ENCODE measurements at regions not wholly inside any gene's neighbourhood (a gene's known extent, or its start where the extent isn't known, plus 50 kb on each side); places are given as distances from the start of the nearest gene placed in this dataset.
A peak's percentile ranks its signal among the peaks of the same experiment; 100 is the strongest.
"Not testable (repeated sequence)": the region's sequence is repeated elsewhere in the genome, so short reads cannot be mapped to it uniquely, and the experiment has no call there.

DNA sequence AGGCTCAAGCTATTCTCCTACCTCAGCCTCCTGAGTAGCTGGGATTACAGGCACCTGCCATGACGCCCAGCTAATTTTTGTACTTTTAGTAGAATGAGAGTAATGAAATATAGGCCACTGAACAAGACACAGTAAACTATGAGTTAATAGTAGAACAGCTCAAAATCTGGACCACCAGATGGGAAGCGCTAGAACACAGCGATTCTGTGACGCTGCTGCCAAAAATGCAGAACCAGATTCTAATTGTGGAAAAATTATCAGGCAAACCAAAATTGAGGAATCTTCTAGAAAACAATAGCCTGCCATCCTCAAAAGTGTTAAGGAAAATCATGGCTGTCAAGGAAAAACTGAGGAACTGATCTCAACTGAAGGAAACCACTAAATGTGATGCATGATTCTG is 111.4 kb upstream of the TIAM1 start:
- no peak for DNase-seq (ENCODE audit: low read depth)

DNA sequence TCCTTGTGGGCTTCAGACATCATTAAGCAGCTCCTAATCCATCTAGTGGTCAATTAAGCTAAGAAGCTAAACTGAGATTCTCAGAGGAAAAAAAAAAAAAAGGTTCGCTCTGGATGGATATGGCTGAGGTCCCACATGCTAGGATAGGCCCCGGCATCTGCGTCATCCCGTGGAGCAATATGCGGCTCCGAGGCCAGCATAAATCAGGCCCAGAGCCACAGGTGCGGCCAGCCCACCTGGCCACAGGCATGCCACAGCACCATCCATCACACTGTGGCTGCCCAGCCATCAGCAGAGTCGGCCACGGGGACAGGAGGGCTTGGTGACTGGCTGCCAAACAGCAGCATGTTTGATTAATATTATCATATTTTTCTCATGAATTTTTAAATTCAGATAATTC is 106.9 kb upstream of the TIAM1 start:
- no peak for DNase-seq (ENCODE audit: low read depth)

DNA sequence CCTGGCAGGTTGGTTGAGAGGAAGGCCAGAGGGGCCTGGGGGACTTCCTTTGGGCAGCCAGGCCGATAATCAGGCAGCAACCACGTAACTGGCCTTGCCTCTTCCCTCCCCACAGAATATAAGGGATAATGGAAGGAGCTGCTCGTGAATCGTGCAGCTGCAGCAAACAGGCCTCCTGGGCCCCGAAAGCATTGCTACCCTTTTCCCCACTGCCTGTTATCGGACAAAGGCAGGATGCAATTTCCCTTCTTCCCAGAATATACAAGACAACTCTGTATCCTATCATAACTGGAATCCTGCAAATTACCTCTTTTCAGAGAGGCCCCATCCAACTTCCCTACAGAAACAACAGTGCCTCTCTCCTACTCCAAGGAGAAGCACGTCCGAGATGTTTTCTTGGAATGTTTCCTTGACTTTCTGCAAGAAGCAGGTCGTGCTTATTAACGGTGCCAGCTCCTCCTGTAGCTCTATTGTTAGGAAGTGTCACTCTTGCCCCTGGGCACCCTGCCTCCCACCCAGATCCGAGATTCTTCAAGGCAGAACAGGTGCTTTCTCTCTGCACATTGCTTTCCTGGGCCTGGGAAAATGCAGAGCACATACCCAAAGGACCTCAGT is 106.0 kb upstream of the TIAM1 start:
- DNase-seq (ENCODE audit: low read depth) = no peak

DNA sequence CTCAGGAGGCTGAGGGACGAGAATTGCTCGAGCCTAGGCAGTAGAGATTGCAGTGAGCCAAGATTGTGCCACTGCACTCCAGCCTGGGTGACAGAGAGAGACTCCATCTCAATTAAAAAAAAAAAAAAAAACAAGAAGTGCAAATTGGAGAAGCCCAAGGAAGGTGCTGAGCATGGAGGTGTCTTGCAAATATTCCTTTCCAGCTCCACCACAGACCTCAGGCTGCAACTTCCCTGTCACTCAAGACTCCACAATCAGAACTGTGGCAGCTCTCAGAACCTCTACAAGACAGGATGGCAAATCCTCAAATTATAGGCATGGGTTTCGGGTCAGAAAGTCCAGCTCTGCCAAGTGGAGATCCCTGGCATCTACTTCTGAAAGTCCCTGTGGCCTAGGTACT is 104.4 kb upstream of the TIAM1 start:
- DNase-seq (ENCODE audit: low read depth) = no peak

DNA sequence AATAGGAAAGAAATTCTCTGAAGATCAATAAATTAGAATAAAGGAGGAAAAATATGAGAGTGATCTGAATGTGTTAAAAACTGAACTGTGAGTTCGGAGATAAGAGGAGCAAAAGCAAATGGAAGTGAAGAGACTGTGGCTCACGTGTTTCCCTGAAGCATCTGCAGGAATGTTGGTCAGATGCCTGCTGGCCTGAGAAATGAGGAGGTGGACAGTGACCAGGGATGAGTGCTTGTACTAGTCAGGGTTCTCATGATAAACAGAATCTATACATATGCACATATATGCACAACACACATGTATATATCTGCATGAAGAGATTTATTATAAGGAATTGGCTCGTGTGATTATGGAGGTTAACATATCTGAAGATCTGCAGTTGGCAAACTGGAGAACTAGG is 103.4 kb upstream of the TIAM1 start:
- peak; percentile 3 for DNase-seq (ENCODE audit: low read depth)

DNA sequence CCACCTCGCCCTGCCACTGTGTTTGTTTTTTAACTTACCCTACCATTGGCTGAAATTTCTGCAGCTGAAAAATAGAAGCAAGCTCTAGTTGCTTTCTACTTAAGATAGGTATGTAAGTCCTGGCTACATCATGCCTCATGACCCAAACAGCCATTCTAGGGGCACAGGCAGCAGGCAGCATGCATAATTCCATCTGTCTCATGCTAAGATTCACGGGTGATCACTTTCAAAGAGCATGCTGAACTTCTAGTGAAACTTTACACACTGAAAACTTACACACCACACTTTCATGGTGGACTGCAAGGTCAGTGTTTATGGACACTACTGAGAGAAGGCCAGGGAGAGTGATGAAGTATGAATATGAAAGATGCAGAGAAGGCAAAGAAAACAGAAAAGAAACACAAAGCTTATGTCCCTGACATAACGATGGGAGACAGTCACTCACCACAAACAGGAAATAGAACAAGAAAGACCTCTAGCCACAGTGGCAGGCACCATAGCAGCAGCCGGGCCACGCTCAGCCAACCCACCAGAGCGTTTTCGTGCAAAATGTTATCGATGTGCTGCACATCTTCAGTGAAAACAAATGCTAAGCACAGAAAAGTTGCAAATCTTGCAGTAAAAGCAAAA is 102.3 kb upstream of the TIAM1 start:
- DNase-seq (ENCODE audit: low read depth) = no peak

DNA sequence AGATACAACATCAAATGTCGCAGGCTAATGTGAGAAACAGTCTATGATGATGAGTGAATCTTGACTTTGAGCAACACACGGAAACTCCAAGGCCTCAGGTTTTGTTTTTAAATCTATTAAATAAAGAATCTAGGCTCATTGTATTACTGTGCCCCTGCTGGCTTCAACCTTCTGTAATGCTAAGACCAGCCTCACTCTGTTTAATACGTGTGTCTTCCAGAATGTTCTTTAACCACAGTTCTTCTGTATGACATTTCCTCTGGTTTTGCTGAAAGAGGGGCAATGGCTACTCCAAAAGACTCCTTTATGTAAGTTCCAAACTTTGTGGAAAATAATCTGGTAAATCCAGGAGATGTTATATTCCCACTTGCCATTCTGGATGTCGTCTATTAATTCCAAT is 101.1 kb upstream of the TIAM1 start:
- DNase-seq (ENCODE audit: low read depth) = no peak

DNA sequence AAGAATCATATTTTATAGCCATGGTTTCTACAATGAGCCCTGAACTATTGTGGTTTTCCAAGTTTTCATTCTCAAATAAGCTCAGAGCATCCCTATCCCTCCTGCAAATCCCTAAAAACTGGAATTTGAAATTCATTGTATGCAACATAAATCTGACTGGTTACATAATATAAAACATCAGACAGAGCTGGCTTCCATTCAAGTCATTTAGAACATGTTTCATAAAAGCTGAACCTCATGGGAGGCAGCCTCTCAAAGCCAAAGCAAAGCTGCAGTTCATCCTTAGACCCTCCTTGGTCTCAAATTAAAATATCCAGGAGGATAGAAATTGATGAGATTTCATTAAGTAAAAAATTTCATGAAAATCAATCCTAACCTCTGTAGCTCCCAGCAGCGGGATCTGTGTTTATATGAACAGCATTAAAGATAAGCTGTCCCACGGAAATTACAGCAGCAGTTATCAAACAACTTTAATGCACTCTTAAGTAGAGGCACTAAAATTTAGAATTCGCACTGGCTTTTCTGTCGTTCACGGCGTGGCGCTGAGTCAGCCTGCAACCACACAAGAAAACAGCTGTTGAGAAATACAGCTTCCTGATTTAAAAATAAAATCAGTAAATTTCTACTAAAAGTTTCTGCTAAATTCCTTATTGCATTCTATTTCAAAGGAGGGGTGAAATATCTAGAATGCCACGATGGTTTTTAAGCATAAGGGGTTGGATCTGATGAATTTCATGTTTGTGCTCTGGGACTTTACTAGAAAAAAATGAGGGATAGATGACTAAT is 99.9 kb upstream of the TIAM1 start:
- peak; percentile 6 for DNase-seq (ENCODE audit: low read depth)

DNA sequence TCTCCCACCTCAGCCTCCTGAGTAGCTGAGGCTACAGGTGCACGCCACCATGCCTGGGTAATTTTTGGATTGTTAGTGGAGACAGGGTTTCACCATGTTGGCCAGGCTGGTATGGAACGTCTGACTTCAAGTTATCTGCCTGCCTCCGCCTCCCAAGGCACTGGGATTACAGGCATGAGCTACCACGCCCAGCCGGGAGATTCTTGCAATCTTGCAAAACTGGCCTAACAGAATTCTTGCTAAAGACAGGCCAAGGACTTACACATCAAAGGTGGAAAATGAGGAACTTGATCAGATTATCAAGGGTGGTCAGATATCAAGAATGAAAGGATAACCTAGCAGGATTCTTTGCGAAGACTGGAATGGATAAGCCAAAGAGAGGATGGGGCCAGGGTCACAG is 98.3 kb upstream of the TIAM1 start:
- no peak for DNase-seq (ENCODE audit: low read depth)

DNA sequence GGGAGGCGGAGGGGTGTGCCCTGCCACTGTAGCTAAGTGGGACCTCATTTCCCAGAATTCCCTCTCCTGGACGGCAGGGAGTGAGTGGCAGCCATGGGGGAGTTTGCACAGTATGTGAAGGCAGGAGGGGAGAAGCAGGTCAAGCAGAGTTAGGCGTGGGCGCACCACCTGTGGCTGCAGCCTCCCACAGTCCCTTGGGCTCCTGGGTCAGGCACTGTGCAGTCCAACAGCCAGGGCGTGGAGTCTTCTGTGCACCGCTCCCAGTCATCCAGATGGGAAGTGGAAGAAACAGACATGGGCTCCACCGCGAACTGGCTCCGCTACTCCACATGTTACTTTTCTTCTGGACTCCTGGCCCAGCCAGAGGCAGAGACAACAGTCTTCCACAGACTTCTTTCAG is 85.4 kb upstream of the TIAM1 start:
- DNase-seq (ENCODE audit: low read depth) = no peak

DNA sequence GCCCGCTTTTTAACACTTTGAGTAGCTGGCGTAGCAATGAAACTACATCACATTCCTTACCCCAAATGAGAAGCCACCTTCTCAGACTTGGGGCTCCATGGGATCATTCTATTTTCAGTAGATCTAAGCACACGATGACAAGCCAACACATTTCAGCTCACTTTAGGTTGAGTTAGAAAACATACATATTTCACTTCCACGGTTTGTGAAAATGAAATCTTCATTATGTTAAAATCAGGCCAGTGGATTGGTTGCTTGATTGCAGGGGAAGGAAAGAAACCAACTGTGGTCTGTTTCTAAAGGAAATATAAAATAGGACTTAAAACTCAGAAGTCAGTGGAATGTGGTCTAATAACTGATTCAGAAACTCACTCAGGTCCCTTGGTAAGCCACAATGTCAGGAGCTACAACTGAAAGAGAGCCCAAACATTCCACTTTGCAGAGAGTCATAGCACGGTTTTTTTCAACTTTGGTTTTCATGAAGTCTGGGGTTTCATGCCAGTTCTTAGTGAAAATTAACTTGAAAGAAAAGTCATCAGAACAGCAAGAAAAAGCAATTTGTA is 82.3 kb upstream of the TIAM1 start:
- peak; percentile 33 for DNase-seq (ENCODE audit: low read depth)

DNA sequence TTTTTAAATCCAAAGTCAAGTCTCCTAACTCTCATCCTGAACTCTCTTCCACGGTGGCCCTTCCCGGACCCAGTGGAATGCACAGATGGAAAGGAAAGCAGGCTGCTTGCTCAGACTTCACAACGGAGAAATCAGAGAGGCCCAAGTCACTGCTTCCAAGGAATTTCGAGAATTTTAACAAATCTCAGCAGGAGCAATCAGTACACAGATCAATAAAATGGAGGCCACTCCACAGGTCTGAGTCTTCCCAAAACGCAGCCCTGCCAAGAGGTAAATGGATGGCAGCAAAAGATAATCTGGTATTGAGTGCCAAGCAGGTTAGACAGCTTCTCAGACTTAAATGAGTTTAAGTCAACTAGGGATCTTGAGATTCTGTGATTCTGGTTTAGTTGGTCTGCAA is 81.1 kb upstream of the TIAM1 start:
- DNase-seq (ENCODE audit: low read depth) = no peak

DNA sequence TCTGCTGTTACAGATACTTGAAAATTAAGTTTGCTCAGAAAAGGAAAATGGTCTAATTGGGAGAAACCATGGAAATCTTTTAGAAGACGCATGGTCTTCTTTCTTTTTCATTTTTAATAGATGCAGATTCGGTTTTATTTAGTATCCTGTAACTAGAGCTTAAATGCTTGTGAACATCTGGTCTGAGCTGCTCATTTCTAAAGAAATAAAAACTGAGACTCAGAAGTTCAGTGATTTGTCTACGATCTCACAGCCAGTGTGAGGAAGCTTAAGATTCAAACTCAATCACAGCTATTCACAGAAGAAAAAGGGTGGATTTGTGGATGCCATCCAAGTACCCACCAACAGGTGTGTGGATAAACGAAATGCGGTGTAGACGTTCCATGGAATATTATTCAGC is 80.0 kb upstream of the TIAM1 start:
- DNase-seq (ENCODE audit: low read depth) = no peak

DNA sequence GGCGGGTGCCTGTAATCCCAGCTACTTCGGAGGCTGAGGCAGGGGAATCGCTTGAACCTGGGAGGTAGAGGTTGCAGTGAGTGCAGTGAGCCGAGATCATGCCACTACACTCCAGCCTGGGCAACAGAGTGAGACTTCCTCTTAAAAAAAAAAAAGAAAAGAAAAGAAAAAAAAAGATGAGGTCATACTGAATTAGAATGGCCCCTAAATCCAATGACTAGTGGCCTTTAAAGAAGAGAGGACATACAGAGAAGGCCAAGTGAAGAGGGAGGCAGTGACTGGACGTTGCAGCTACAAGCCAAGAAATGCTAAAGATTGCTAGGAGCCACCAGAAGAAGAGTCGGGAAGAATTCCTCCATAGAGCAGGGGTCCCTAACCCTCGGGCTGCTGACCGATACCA is 76.9 kb upstream of the TIAM1 start:
- no peak for DNase-seq (ENCODE audit: low read depth)

DNA sequence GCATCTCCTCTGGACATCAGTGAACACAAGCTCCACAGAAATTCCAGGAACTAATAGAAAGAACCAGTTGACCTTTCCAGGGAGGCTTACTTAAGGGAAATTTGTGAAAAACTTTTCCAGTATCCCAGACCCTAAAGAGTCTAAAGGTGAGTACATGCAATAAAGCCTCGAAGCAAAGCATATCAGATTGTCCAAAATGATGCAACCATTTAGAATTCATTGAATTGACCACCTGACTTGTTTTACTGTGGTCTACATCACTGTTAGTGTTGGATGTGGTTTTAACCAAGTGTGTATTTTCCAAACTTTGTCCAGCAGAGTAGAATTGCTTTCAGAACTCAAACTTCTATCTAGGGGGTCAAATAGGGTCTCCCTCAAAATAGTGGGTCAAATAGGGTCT is 76.3 kb upstream of the TIAM1 start:
- no peak for DNase-seq (ENCODE audit: low read depth)

DNA sequence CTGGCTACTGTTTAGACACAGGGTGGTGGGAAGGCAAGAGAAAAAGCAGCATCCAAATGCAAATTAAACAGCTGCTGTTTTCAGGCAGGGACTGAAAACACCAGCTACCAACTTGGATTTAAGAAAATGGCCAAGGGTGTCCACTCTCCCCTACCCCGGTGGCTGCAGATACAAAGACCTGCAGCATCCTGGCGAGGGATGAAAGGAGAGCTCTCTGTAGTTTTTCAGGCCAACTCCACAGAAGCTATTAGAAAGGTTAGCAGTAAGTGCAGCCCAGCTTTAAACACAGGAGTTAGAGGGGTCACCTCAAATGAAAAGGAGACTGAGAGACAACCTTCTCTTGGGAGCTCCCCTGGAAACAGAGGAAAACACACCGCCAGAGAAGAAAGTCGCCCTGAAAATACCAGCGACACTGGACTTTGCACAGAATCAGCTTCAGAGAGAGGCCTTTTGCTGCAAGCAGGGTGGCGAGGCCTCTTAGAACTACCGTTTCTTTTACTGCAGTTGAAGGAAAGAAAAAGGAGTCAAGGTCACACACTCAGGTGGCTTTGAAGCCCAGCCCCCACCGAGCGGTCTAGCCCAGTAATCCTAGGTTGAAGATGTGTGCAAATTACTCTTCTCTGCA is 74.4 kb upstream of the TIAM1 start:
- DNase-seq (ENCODE audit: low read depth) = no peak

DNA sequence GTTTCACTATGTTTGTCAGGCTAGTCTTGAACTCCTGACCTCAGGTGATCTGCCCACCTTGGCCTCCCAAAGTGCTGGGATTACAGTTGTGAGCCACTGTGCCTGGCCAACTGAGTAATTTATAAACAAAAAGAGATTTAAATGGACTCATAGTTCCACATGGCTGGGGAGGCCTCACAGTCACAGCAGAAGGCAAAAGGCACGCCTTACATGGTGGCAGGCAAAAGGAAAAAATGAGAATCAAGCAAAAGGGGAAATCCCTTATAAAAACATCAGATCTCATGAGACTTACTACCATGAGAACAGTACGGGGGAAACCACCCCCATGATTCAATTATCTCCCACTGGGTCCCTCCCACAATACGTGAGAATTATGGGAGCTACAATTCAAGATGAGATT is 73.2 kb upstream of the TIAM1 start:
- DNase-seq (ENCODE audit: low read depth) = not testable (repeated sequence)

DNA sequence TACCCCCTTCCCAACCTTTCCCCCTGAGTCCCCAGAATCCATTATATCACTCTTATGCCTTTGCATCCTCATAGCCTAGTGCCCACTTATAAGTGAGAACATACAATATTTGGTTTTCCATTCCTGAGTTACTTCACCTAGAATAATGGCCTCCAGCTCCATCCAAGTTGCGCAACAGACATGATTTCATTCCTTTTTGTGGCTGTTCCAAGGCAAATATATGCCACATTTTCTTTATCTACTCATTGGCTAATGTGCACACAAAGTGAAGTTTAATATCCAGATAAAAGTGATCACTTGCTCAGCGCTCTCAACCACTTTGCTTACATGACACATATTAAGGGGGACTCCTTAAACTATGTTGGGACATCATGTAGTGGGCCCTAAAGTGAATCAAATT is 72.4 kb upstream of the TIAM1 start:
- DNase-seq (ENCODE audit: low read depth) = peak; percentile 22

DNA sequence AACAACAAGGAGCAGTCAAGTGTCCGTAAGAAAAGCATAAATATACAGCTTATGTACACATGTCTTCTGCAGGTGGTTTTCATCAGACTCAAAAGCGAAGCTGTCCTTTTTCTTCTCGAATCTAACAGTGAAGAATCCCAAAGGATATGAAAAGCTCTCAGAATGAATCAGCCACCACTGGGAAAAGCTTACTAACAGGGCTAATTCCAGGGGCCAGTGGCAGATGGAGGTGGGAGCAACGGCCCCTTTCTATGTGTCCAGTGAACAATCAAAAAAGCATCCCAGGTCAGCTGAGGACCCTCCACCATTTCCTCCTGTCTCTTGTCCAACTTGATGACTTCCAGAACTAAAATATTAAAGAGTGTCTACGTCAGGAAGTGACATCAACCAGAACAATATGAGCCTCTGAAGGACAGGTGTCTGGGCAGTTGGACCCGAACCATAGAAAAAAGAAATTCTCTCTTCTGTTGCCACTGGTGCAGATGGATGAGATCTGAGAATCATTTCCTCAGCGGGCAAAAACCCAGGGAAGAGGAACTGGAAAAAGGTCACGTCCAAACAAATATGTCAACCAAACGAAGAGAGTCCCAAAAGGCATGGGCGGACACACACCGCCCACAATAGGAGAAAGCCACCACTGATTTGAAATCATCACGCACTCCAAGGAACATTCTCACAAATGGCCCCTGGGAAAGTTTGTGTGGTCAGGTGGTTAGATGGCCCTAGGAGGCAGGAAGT is 70.4 kb upstream of the TIAM1 start:
- DNase-seq (ENCODE audit: low read depth) = no peak

DNA sequence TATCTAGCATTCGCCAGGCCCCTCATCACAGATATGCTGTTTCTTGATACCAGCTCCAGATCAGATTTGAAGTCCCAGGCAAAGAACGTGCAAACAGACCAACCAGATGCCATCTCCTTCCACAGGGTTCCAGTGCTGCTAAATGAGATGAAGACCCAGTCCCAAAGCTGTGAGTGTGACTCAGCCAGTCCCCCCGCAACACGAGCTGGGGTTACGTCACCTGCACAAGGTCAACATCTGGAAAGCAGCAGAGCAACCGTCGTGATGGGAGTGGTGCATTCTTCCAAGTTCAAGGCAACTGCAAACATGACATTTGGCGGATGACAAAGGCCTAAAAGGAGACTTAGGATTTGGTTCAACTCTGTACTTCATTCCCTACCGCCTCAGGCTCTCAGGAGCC is 69.6 kb upstream of the TIAM1 start:
- DNase-seq (ENCODE audit: low read depth) = no peak

DNA sequence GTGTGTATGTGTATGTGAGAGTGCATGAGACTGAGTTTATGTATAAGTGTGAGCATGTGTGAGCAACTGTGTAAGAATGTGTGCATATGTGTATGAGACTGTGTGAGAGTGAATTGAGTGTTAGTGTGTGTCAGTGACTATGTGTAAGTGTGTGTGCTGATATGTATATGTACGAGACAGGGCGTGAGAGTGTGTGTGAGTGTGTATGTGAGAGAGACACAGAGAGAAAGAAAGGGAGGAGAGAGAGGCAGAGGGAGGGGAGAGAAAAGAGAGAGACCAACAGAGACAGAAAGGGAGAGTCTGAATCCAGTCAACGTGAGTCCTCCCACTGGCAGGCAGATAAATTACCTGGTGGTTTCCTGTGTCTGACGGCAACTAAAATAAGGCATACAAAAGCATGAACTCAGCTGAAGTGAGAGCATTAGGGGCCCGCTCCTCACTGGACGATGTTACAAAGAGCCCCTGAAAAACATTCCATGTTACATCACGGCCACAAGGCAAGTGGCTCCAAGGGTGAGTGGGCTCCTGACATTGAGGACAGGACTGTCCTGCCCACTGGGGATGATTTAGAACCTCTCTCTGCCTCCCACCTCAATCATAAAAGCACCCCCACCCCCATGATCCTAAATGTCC is 66.6 kb upstream of the TIAM1 start:
- no peak for DNase-seq (ENCODE audit: low read depth)

Measured in stromal cell of bone marrow (primary cell).